ENCODE measurements at regions not wholly inside any gene's neighbourhood (a gene's known extent, or its start where the extent isn't known, plus 50 kb on each side); places are given as distances from the start of the nearest gene placed in this dataset.

DNA sequence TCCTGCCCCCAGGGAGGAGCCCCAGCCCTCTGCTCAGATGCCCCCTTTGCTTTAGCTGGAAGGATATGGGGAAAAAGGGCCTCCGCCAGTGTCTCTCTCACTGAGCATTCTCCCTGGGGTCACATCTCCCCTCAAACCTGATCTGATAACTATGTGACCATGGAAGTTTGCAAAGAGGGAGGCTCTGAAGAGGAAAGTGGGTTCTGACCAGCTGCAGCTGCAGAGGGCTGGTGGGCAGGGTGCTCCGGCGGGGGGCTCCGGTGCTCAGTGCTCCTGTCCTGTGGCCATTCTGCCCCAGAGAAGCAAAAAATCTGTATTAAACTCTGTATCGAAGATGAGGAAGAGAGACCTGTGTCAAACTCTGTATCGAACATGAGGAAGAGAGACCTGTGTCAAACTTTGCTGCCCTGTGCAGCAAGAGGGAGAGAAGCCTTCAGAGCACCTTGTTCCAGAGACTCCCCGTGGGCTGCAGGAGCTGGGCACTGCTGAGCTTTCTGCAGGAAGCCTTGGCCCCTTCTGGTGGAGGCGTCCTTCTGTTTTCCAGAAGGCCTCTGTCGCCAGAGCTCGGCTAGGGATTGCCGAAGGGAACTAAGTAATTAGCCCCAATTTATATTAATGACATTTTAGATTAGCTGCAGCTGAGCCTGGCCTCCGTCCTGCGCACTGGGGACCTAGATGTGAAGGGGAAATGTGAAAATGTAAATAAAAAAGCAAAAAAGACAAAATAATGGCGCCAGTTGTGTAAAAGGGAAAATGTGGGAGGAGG, 186.2 kb upstream of the C1orf174 start:
- Histone ChIP-seq H3K36me3 (ENCODE audit: control insufficient read depth in 2 of 3, insufficient read depth in 3 of 3, low read length in 3 of 3) (no peaks in the 10 kb centered on the region), H3K4me1 (ENCODE audit: control insufficient read depth in 2 of 3, insufficient read depth in 2 of 3, low read depth in 1 of 3, low read length in 3 of 3) (peaks cover 0 to 7% (median 0%) of the 10 kb centered on the region in 3 donors), H3K9me3 (ENCODE audit: control insufficient read depth in 2 of 3, insufficient read depth in 1 of 3, low read length in 3 of 3) (peaks cover 0 to 2% (median 0%) of the 10 kb centered on the region in 3 donors), H3K27ac (ENCODE audit: low read depth in 2 of 2, low read length in 2 of 2) (no peak overlapping the region), H3K9ac (ENCODE audit: low read length in 3 of 3) (no peak overlapping the region), H3K4me3 (ENCODE audit: low read length in 3 of 3) (no peak overlapping the region), H3K27me3 (ENCODE audit: control insufficient read depth, insufficient read depth, low read length) (no peaks in the 10 kb centered on the region)
- FAIRE-seq, result no peak
- intact Hi-C loops (cut with DNase I), result no loop called here
- TF ChIP-seq, protein P1, sequence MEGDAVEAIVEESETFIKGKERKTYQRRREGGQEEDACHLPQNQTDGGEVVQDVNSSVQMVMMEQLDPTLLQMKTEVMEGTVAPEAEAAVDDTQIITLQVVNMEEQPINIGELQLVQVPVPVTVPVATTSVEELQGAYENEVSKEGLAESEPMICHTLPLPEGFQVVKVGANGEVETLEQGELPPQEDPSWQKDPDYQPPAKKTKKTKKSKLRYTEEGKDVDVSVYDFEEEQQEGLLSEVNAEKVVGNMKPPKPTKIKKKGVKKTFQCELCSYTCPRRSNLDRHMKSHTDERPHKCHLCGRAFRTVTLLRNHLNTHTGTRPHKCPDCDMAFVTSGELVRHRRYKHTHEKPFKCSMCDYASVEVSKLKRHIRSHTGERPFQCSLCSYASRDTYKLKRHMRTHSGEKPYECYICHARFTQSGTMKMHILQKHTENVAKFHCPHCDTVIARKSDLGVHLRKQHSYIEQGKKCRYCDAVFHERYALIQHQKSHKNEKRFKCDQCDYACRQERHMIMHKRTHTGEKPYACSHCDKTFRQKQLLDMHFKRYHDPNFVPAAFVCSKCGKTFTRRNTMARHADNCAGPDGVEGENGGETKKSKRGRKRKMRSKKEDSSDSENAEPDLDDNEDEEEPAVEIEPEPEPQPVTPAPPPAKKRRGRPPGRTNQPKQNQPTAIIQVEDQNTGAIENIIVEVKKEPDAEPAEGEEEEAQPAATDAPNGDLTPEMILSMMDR (IDR thresholded peaks at IDR 0.05; ENCODE audit: borderline replicate concordance, extremely low read depth, insufficient read depth), result no peak
- DNase-seq, result peak in 1 of 5 donors; percentile 23

GRCh38 chr1:4086921-4087320, 186.8 kb upstream of the C1orf174 start:
- intact Hi-C loops (cut with DNase I), result no loop called here
- Histone ChIP-seq H3K27ac (ENCODE audit: low read depth in 2 of 2, low read length in 2 of 2) (no peak overlapping the region), H3K36me3 (ENCODE audit: control insufficient read depth in 2 of 3, insufficient read depth in 3 of 3, low read length in 3 of 3) (no peaks in the 10 kb centered on the region), H3K4me3 (ENCODE audit: low read length in 3 of 3) (no peak overlapping the region), H3K9ac (ENCODE audit: low read length in 3 of 3) (no peak overlapping the region), H3K9me3 (ENCODE audit: control insufficient read depth in 2 of 3, insufficient read depth in 1 of 3, low read length in 3 of 3) (peaks cover 0 to 5% (median 0%) of the 10 kb centered on the region in 3 donors), H3K4me1 (ENCODE audit: control insufficient read depth in 2 of 3, insufficient read depth in 2 of 3, low read depth in 1 of 3, low read length in 3 of 3) (peaks cover 0 to 7% (median 0%) of the 10 kb centered on the region in 3 donors), H3K27me3 (ENCODE audit: control insufficient read depth, insufficient read depth, low read length) (no peaks in the 10 kb centered on the region)
- TF ChIP-seq, protein P1 (IDR thresholded peaks at IDR 0.05; ENCODE audit: borderline replicate concordance, extremely low read depth, insufficient read depth), result no peak
- no peak for FAIRE-seq
- no peak for DNase-seq

- TF ChIP-seq, protein P1 (IDR thresholded peaks at IDR 0.05; ENCODE audit: borderline replicate concordance, extremely low read depth, insufficient read depth), result no peak
- Histone ChIP-seq H3K36me3 (ENCODE audit: control insufficient read depth in 2 of 3, insufficient read depth in 3 of 3, low read length in 3 of 3) (no peaks in the 10 kb centered on the region), H3K27me3 (ENCODE audit: control insufficient read depth, insufficient read depth, low read length) (no peaks in the 10 kb centered on the region), H3K4me1 (ENCODE audit: control insufficient read depth in 2 of 3, insufficient read depth in 2 of 3, low read depth in 1 of 3, low read length in 3 of 3) (peaks cover 0 to 4% (median 0%) of the 10 kb centered on the region in 3 donors), H3K4me3 (ENCODE audit: low read length in 3 of 3) (no peak overlapping the region), H3K9me3 (ENCODE audit: control insufficient read depth in 2 of 3, insufficient read depth in 1 of 3, low read length in 3 of 3) (peaks cover 0 to 5% (median 0%) of the 10 kb centered on the region in 3 donors), H3K9ac (ENCODE audit: low read length in 3 of 3) (no peak overlapping the region), H3K27ac (ENCODE audit: low read depth in 2 of 2, low read length in 2 of 2) (no peak overlapping the region)
- DNase-seq, result no peak
- intact Hi-C loops (cut with DNase I), result no loop called here
- FAIRE-seq, result no peak
Observed at GRCh38 chr1:4087530-4088420, 187.7 kb upstream of the C1orf174 start.

Data from kidney (tissue), 13 donors.